Motor neuron (in vitro differentiated cells): ENCODE measurements at regions not wholly inside any gene's neighbourhood (a gene's known extent, or its start where the extent isn't known, plus 50 kb on each side); places are given as distances from the start of the nearest gene placed in this dataset.
"Not testable (repeated sequence)": the region's sequence is repeated elsewhere in the genome, so short reads cannot be mapped to it uniquely, and the experiment has no call there.

Source experiments
- ATAC-seq, 8 experiments: fragments of 200-7000 bp; cut with Tn5 transposase; replicated peaks in 6 of 8; 2 replicates each; pipeline ENCODE4 v1.8.0; 2021; ENCODE audit warnings: mild to moderate bottlenecking in 8 of 8, moderate library complexity in 8 of 8
- H3K27ac ChIP-seq, 2 donors: fragments of 250-450 bp; sonication (Bioruptor Pico); 2 replicates each; pipeline ENCODE4 v1.9.0; 2021; ENCODE audit warnings: antibody characterized with exemption in 2 of 2, mild to moderate bottlenecking in 2 of 2, moderate library complexity in 1 of 2
- H3K4me1 ChIP-seq, 2 donors: fragments of 250-450 bp; sonication (Bioruptor Pico); replicated peaks in 1 of 2; 2 replicates each; pipeline ENCODE4 v1.6.1; 2021; ENCODE audit warnings: antibody characterized with exemption in 2 of 2, mild to moderate bottlenecking in 2 of 2, moderate library complexity in 1 of 2
- H3K4me3 ChIP-seq, 5 donors: fragments of 250-450 bp; sonication (Bioruptor Pico); 2 replicates each; pipeline ENCODE4 v1.9.0; 2021; ENCODE audit warnings: antibody characterized with exemption in 5 of 5, mild to moderate bottlenecking in 5 of 5, moderate library complexity in 4 of 5
- WGBS, 10 experiments: fragments of 450-650 bp; shearing (Covaris generic); methylation state at CpG; one replicate each; pipeline ENCODE4 v1.0.0; 2022; 5-methylcytosine and 5-hydroxymethylcytosine counted together
- in situ Hi-C, 9 experiments: fragments of 400-800 bp; cut with MboI; loops; one replicate each; pipeline ENCODE4 v1.15.0; 2021; ENCODE audit warnings: low sequenced_read_pairs in 9 of 9, low pct_unique_long_range_greater_than_20kb in 2 of 9; ENCODE audit not compliant: unreplicated experiment in 9 of 9

GRCh38 chr4:17436047-17436749 lies 75.7 kb downstream of the QDPR start:
- not testable (repeated sequence) for H3K4me1 ChIP-seq
- in situ Hi-C loops, result loop anchor here in 1 of 9 experiments (25.0 kb wide), 1 partner anchor 1149 kb away; no protein-coding TSS in a partner anchor

GRCh38 chr4:17433827-17434226 lies 78.1 kb downstream of the QDPR start:
- peak in 3 of 8 experiments; percentile 32 to 57 (median 53) for ATAC-seq
- H3K27ac ChIP-seq, result no peak overlapping the region
- 73 to 95% (median 90%) methylated on average over 4 to 5 of the region's 5 CpGs; no CpG with 5 or more reads in 1 of the 10 experiments for WGBS, 10 experiments
- in situ Hi-C loops, result loop anchor here in 1 of 9 experiments (25.0 kb wide), 1 partner anchor 1147 kb away; no protein-coding TSS in a partner anchor
- H3K4me1 ChIP-seq, result no peaks in the 10 kb centered on the region
- H3K4me3 ChIP-seq, result no peak overlapping the region

More at GRCh38 chr4:17436047-17436749, 75.7 kb downstream of the QDPR start:
- not testable (repeated sequence) for H3K4me3 ChIP-seq, H3K27ac ChIP-seq, ATAC-seq
- 0 to 92% (median 89%) methylated on average over 2 to 7 of the region's 21 CpGs; no CpG with 5 or more reads in 5 of the 10 experiments for WGBS, 10 experiments

DNA sequence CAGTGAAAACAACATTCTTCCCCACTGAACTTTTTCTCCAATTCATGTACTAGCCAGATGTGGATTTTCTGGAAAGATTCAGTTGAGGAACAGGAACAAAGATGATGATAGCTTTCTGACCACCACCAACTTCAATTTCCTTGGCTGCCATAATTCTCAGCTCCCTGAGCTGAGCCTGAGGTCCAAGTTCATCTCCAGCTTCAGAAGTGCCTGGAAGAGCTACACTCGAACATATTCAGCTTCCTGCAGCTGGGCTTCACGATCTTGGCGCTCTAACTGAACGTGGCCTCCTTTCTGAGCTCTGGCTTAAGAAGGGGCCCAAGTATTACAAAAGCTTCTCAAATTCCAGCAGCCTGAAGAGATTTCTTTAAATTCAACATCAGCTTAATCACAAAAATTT lies 83.9 kb downstream of the QDPR start:
- no peak for ATAC-seq
- H3K4me1 ChIP-seq, result no peaks in the 10 kb centered on the region
- in situ Hi-C loops, result loop anchor here in 1 of 9 experiments (25.0 kb wide), 1 partner anchor 1141 kb away; no protein-coding TSS in a partner anchor
- no peak overlapping the region for H3K4me3 ChIP-seq
- H3K27ac ChIP-seq, result no peak overlapping the region
- 8 to 100% (median 91%) methylated on average over 2 to 4 of the region's 4 CpGs; no CpG with 5 or more reads in 2 of the 10 experiments for WGBS, 10 experiments

GRCh38 chr4:17426222-17426621 lies 85.7 kb downstream of the QDPR start:
- peak in 4 of 8 experiments; percentile 25 to 72 (median 52) for ATAC-seq
- WGBS, 10 experiments, result 20 to 86% (median 60%) methylated on average over 1 to 5 of the region's 5 CpGs; no CpG with 5 or more reads in 1 of the 10 experiments
- Histone ChIP-seq H3K27ac (no peak overlapping the region), H3K4me1 (no peaks in the 10 kb centered on the region), H3K4me3 (no peak overlapping the region)
- in situ Hi-C loops, result loop anchor here in 1 of 9 experiments (25.0 kb wide), 1 partner anchor 1139 kb away; no protein-coding TSS in a partner anchor

GRCh38 chr4:17418010-17418409 lies 93.9 kb downstream of the QDPR start:
- whole genome bisulfite sequencing, 10 experiments, result 29 to 100% (median 85%) methylated on average over 1 to 4 of the region's 4 CpGs; no CpG with 5 or more reads in 3 of the 10 experiments
- no peak overlapping the region for H3K4me3 ChIP-seq
- no peak for ATAC-seq
- H3K4me1 ChIP-seq, result no peaks in the 10 kb centered on the region
- no peak overlapping the region for H3K27ac ChIP-seq
- in situ Hi-C loops, result no loop called here

- no peaks in the 10 kb centered on the region for H3K4me1 ChIP-seq
- 76 to 92% (median 80%) methylated on average over 1 to 12 of the region's 34 CpGs; no CpG with 5 or more reads in 7 of the 10 experiments for WGBS, 10 experiments
- in situ Hi-C loops, result no loop called here
- no peak overlapping the region for H3K4me3 ChIP-seq
- no peak for ATAC-seq
- H3K27ac ChIP-seq, result no peak overlapping the region
Observed at GRCh38 chr4:17414392-17414791, 97.5 kb downstream of the QDPR start.

DNA sequence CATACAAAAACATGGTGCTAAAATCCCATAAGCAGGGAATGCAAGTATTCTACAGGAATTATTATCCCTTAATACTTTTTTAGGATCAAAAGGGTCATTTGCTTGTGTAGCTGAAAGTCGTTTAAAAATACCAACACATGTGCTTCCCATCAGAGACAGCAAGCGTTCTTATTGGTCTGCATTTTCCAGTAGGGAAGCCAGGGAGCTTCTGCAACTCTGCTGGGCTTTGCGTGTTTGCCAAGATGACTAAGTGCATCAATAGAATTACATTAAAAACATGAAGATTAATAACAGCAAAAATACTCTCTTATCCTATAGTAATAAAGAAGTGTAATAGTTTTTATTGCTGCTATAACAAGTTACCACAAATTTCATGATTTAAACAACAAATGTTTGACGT lies 111.2 kb downstream of the QDPR start:
- in situ Hi-C loops, result no loop called here
- Histone ChIP-seq H3K4me1 (no peaks in the 10 kb centered on the region), H3K27ac (no peak overlapping the region), H3K4me3 (no peak overlapping the region)
- ATAC-seq, result peak in 1 of 8 experiments; percentile 21
- WGBS, 10 experiments, result 7 to 100% (median 84%) methylated on average over 2 to 4 of the region's 4 CpGs

- H3K4me3 ChIP-seq, result no peak overlapping the region
- in situ Hi-C loops, result no loop called here
- no peak for ATAC-seq
- no peaks in the 10 kb centered on the region for H3K4me1 ChIP-seq
- no peak overlapping the region for H3K27ac ChIP-seq
- 42 to 100% (median 83%) methylated on average over 1 to 2 of the region's 3 CpGs; no CpG with 5 or more reads in 3 of the 10 experiments for WGBS, 10 experiments
Observed at GRCh38 chr4:17398805-17399204, 113.1 kb downstream of the QDPR start.

DNA sequence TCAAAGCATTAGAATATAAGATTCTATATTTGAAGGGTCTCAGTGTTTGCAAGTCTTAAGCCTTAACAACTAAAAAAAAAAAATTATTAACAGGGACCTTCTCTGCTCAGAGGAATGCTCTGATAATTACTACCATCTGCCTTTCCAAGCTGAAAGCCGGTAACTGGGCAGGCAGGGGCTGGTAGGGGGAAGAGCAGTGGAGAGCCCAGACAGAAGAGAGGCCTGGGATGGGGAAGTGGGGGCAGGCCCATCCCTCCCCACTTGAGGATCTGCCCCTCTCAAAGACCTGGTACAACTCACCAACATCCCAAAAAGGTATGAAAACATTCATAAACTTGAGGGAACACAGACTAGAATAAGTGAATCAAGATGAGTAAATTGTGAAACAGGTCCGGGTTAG lies 113.9 kb downstream of the QDPR start:
- 14 to 94% (median 48%) methylated on average over 1 to 2 of the region's 2 CpGs; no CpG with 5 or more reads in 6 of the 10 experiments for WGBS, 10 experiments
- ATAC-seq, result no peak
- Histone ChIP-seq H3K27ac (no peak overlapping the region), H3K4me1 (no peaks in the 10 kb centered on the region), H3K4me3 (no peak overlapping the region)
- in situ Hi-C loops, result no loop called here

GRCh38 chr4:17397611-17398010 lies 114.3 kb downstream of the QDPR start:
- Histone ChIP-seq H3K27ac (no peak overlapping the region), H3K4me3 (no peak overlapping the region), H3K4me1 (no peaks in the 10 kb centered on the region)
- 0 to 76% (median 67%) methylated on average over 1 to 3 of the region's 3 CpGs; no CpG with 5 or more reads in 3 of the 10 experiments for WGBS, 10 experiments
- ATAC-seq, result no peak
- in situ Hi-C loops, result no loop called here

- Histone ChIP-seq H3K4me1 (no peaks in the 10 kb centered on the region), H3K27ac (no peak overlapping the region), H3K4me3 (no peak overlapping the region)
- 0 to 86% (median 67%) methylated on average over 1 to 2 of the region's 2 CpGs; no CpG with 5 or more reads in 3 of the 10 experiments for WGBS, 10 experiments
- peak in 4 of 8 experiments; percentile 27 to 84 (median 58) for ATAC-seq
- in situ Hi-C loops, result no loop called here
Observed at GRCh38 chr4:17385403-17385802, 126.5 kb downstream of the QDPR start.

DNA sequence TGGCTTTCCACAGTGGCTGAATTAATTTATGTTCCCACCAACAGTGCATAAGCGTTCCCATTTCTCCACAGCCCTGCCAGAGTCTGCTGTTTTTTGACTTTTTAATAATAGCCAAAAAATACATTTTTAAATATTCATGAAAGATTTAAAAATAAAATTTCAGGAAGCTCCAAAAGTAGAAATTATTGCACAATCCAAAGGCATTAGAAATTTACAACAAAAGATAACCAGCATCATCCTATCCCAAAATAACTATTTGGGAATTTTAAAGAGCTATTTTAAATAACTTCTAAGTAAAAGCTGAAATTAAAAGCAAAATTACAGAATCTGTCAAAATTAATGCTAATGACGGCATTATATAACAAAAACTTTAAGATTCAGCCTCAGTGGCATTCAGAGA lies 131.5 kb downstream of the QDPR start:
- ATAC-seq, result no peak
- Histone ChIP-seq H3K4me1 (no peaks in the 10 kb centered on the region), H3K4me3 (no peak overlapping the region), H3K27ac (no peak overlapping the region)
- WGBS, 10 experiments, result 23 to 100% (median 91%) methylated on average over 1 to 2 of the region's 2 CpGs
- in situ Hi-C loops, result no loop called here

DNA sequence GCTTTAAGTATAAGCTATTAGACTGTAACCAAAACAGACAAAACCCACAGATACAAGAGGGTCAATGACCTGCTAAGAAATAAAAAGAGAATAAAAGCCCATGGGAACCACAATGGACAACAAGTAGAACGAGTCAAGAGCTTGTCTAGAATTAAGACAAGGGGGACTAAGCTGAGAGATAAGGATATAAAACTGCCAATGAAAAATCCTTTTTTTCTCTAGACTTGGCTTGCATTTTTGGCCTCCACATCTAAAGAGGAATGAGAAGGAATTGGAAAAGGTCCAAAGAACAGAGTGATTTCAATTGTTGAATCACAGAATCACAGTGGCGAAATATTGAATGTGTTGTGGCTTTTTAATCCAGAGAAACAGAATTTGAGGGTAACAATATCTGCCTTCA lies 135.7 kb downstream of the QDPR start:
- 0 to 100% (median 83%) methylated on average over 1 to 2 of the region's 2 CpGs; no CpG with 5 or more reads in 1 of the 10 experiments for WGBS, 10 experiments
- in situ Hi-C loops, result no loop called here
- Histone ChIP-seq H3K4me1 (no peaks in the 10 kb centered on the region), H3K4me3 (no peak overlapping the region), H3K27ac (no peak overlapping the region)
- ATAC-seq, result no peak
